ENCODE measurements at regions not wholly inside any gene's neighbourhood (a gene's known extent, or its start where the extent isn't known, plus 50 kb on each side); places are given as distances from the start of the nearest gene placed in this dataset.

GRCh38 chr1:78434351-78434750 is 56.4 kb upstream of the PTGFR start:
- no peak for DNase-seq

- no peak for DNase-seq
These were observed 53.8 kb upstream of the PTGFR start for GRCh38 chr1:78436961-78437360.

- peak; percentile 67 for DNase-seq
These were observed 53.4 kb upstream of the PTGFR start for GRCh38 chr1:78437396-78437795.

DNA sequence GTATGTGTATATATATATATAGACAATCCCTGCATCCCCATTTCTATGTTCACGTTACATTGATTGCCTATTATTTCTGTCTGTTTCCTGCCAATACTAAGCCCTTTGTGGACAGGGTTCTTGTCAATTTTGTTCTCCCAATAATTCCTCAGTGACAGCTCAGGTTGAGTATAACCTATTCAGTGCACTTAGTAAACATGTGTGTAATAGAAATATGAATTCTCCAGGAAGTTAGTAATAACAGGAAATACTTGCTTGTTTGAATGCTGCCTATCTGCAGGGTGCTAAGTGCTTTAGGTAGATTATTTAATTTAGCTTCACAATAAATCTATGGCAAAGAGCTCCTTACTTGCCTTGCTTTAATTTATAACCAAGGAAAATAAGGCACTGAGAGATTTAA is 52.8 kb upstream of the PTGFR start:
- DNase-seq: no peak

GRCh38 chr1:78440381-78440793 is 50.4 kb upstream of the PTGFR start:
- DNase-seq: peak; percentile 83

All from fibroblast of upper back skin (primary cell).